HG03060 (cell line): ENCODE measurements at regions not wholly inside any gene's neighbourhood (a gene's known extent, or its start where the extent isn't known, plus 50 kb on each side); places are given as distances from the start of the nearest gene placed in this dataset.
"Not testable (repeated sequence)": the region's sequence is repeated elsewhere in the genome, so short reads cannot be mapped to it uniquely, and the experiment has no call there.

Experiments
- ATAC-seq: cut with Tn5 transposase; IDR thresholded peaks from one replicate; pipeline ENCODE4 v1.9.1; 2021; ENCODE audit warnings: low read depth, moderate number of reproducible peaks; ENCODE audit not compliant: unreplicated experiment

- no peak for ATAC-seq
Measured at GRCh38 chr2:51789918-51790317, 758.0 kb upstream of the NRXN1 start.

- no peak for ATAC-seq
Measured at GRCh38 chr2:51782921-51783765, 751.2 kb upstream of the NRXN1 start.

- no peak for ATAC-seq
Measured at GRCh38 chr2:51781691-51782090, 749.8 kb upstream of the NRXN1 start.

- ATAC-seq: no peak
Measured at GRCh38 chr2:51780353-51780752, 748.4 kb upstream of the NRXN1 start.

GRCh38 chr2:51779723-51780122 is 747.8 kb upstream of the NRXN1 start:
- ATAC-seq: not testable (repeated sequence)

GRCh38 chr2:51778806-51779205 is 746.9 kb upstream of the NRXN1 start:
- ATAC-seq: no peak

GRCh38 chr2:51774606-51775005 is 742.7 kb upstream of the NRXN1 start:
- ATAC-seq: not testable (repeated sequence)

GRCh38 chr2:51760441-51760840 is 728.5 kb upstream of the NRXN1 start:
- ATAC-seq: no peak

GRCh38 chr2:51758081-51758480 is 726.1 kb upstream of the NRXN1 start:
- ATAC-seq: no peak

GRCh38 chr2:51734115-51734514 is 702.2 kb upstream of the NRXN1 start:
- no peak for ATAC-seq

- no peak for ATAC-seq
Measured at GRCh38 chr2:51723691-51724090, 691.8 kb upstream of the NRXN1 start.

GRCh38 chr2:51722311-51722710 is 690.4 kb upstream of the NRXN1 start:
- no peak for ATAC-seq

GRCh38 chr2:51720826-51721225 is 688.9 kb upstream of the NRXN1 start:
- ATAC-seq: no peak

- no peak for ATAC-seq
Measured at GRCh38 chr2:51718881-51719280, 686.9 kb upstream of the NRXN1 start.

GRCh38 chr2:51717312-51717711 is 685.4 kb upstream of the NRXN1 start:
- no peak for ATAC-seq

GRCh38 chr2:51711766-51712165 is 679.8 kb upstream of the NRXN1 start:
- ATAC-seq: no peak

- ATAC-seq: no peak
Measured at GRCh38 chr2:51710222-51710621, 678.3 kb upstream of the NRXN1 start.

GRCh38 chr2:51707625-51708024 is 675.7 kb upstream of the NRXN1 start:
- no peak for ATAC-seq

- ATAC-seq: no peak
Measured at GRCh38 chr2:51706220-51706619, 674.3 kb upstream of the NRXN1 start.

- no peak for ATAC-seq
Measured at GRCh38 chr2:51705417-51705816, 673.5 kb upstream of the NRXN1 start.

GRCh38 chr2:51698021-51698420 is 666.1 kb upstream of the NRXN1 start:
- ATAC-seq: no peak

GRCh38 chr2:51697095-51697494 is 665.2 kb upstream of the NRXN1 start:
- ATAC-seq: no peak

- ATAC-seq: no peak
Measured at GRCh38 chr2:51695531-51695930, 663.6 kb upstream of the NRXN1 start.
